Loucy (cell line): ENCODE measurements at regions not wholly inside any gene's neighbourhood (a gene's known extent, or its start where the extent isn't known, plus 50 kb on each side); places are given as distances from the start of the nearest gene placed in this dataset.

Experiments
- CTCF ChIP-seq: fragments of 200-600 bp; sonication (generic); conservative IDR thresholded peaks from 2 replicates; pipeline ENCODE4 v1.5.1; 2014; ENCODE audit warnings: mild to moderate bottlenecking, antibody characterized with exemption, low read length
- EZH2phosphoT487 ChIP-seq: fragments of 200-600 bp; IDR thresholded peaks from 2 replicates; pipeline ENCODE4 v1.6.1; 2018; ENCODE audit warnings: antibody characterized with exemption, mild to moderate bottlenecking, moderate library complexity, borderline replicate concordance

GRCh38 chr5:4053136-4053535 lies 457.5 kb downstream of the IRX1 start:
- TF ChIP-seq CTCF, result no peak
- no peak for TF ChIP-seq EZH2phosphoT487
